Liver (tissue), 8 donors: ENCODE measurements at regions not wholly inside any gene's neighbourhood (a gene's known extent, or its start where the extent isn't known, plus 50 kb on each side); places are given as distances from the start of the nearest gene placed in this dataset.

Source experiments
- DNase-seq: peaks from one replicate; pipeline ENCODE4 v3.0.0-alpha.2; 2017; ENCODE audit warnings: low spot score
- H3K27ac ChIP-seq, 2 donors: one replicate each; pipeline ENCODE4 v1.7.0; 2013; ENCODE audit warnings: inconsistent platforms in 2 of 2, low read length in 2 of 2, control low read depth in 1 of 2, low read depth in 1 of 2, mild to moderate bottlenecking in 1 of 2
- H3K27me3 ChIP-seq, 4 donors: one replicate each; pipeline versions ENCODE4 v1.6.1 to v1.7.0; 2013; ENCODE audit warnings: low read length in 3 of 4, inconsistent platforms in 1 of 4, mild to moderate bottlenecking in 1 of 4, moderate library complexity in 1 of 4; ENCODE audit not compliant: control insufficient read depth in 4 of 4, insufficient read depth in 4 of 4
- H3K36me3 ChIP-seq, 4 donors: one replicate each; pipeline versions ENCODE4 v1.6.1 to v1.7.0; 2013; ENCODE audit warnings: low read length in 3 of 4, mild to moderate bottlenecking in 3 of 4, low read depth in 1 of 4, moderate library complexity in 1 of 4; ENCODE audit not compliant: control insufficient read depth in 4 of 4, insufficient read depth in 3 of 4
- H3K4me1 ChIP-seq, 4 donors: one replicate each; pipeline versions ENCODE4 v1.6.1 to v1.7.0; 2013; ENCODE audit warnings: low read length in 3 of 4, mild to moderate bottlenecking in 3 of 4, moderate library complexity in 1 of 4; ENCODE audit not compliant: control insufficient read depth in 4 of 4, insufficient read depth in 4 of 4
- H3K4me3 ChIP-seq, 3 donors: one replicate each; pipeline versions ENCODE4 v1.6.1 to v1.7.0; 2013; ENCODE audit warnings: low read length in 3 of 3, control low read depth in 1 of 3, low read depth in 1 of 3, mild to moderate bottlenecking in 1 of 3
- H3K9ac ChIP-seq, 2 donors: one replicate each; pipeline ENCODE4 v1.7.0; 2013; ENCODE audit warnings: low read length in 2 of 2, mild to moderate bottlenecking in 2 of 2, moderate library complexity in 2 of 2, control low read depth in 1 of 2, low read depth in 1 of 2
- H3K9me3 ChIP-seq, 4 donors: one replicate each; pipeline versions ENCODE4 v1.6.1 to v1.7.0; 2013; ENCODE audit warnings: low read length in 3 of 4; ENCODE audit not compliant: control insufficient read depth in 4 of 4
- CTCF ChIP-seq: fragments of 150-350 bp; IDR thresholded peaks from 2 replicates; pipeline ENCODE4 v1.5.1; 2017; ENCODE audit warnings: improper control_type of control experiment, low read depth, low read length; ENCODE audit not compliant: missing input control
- EGR1 ChIP-seq, 2 donors: IDR thresholded peaks; 2 replicates each; pipeline ENCODE4 v1.6.1; 2016 to 2018; ENCODE audit warnings: antibody characterized with exemption in 2 of 2, low read depth in 2 of 2
- FOXA1 ChIP-seq: IDR thresholded peaks from 2 replicates; pipeline ENCODE4 v1.6.1; 2016; ENCODE audit warnings: antibody characterized with exemption
- FOXA2 ChIP-seq: IDR thresholded peaks from 2 replicates; pipeline ENCODE4 v1.6.1; 2016; ENCODE audit warnings: antibody characterized with exemption
- GABPA ChIP-seq, 2 donors: IDR thresholded peaks in 1 of 2; conservative IDR thresholded peaks in 1 of 2; 2 replicates each; pipeline ENCODE4 v1.6.1; 2016; ENCODE audit warnings: antibody characterized with exemption in 2 of 2, mild to moderate bottlenecking in 1 of 2, moderate library complexity in 1 of 2
- HNF4A ChIP-seq, 2 donors: conservative IDR thresholded peaks; 2 replicates each; pipeline ENCODE4 v1.6.1; 2016; ENCODE audit warnings: antibody characterized with exemption in 2 of 2, mild to moderate bottlenecking in 2 of 2
- HNF4G ChIP-seq: IDR thresholded peaks from 2 replicates; pipeline ENCODE4 v1.6.1; 2016; ENCODE audit warnings: antibody characterized with exemption
- JUND ChIP-seq, 2 donors: IDR thresholded peaks; 2 replicates each; pipeline ENCODE4 v1.6.1; 2016; ENCODE audit warnings: antibody characterized with exemption in 2 of 2
- MAX ChIP-seq: IDR thresholded peaks from 2 replicates; pipeline ENCODE4 v1.6.1; 2016; ENCODE audit warnings: antibody characterized with exemption
- NR2F2 ChIP-seq: IDR thresholded peaks from 2 replicates; pipeline ENCODE4 v1.6.1; 2016; ENCODE audit warnings: antibody characterized with exemption
- RAD21 ChIP-seq, 2 donors: IDR thresholded peaks; 2 replicates each; pipeline ENCODE4 v1.6.1; 2016; ENCODE audit warnings: antibody characterized with exemption in 2 of 2, mild to moderate bottlenecking in 2 of 2
- REST ChIP-seq: IDR thresholded peaks from 2 replicates; pipeline ENCODE4 v1.6.1; 2016; ENCODE audit warnings: antibody characterized with exemption, mild to moderate bottlenecking
- RXRA ChIP-seq, 2 donors: IDR thresholded peaks; 2 replicates each; pipeline ENCODE4 v1.6.1; 2017 to 2018; ENCODE audit warnings: antibody characterized with exemption in 2 of 2, mild to moderate bottlenecking in 1 of 2
- SP1 ChIP-seq: IDR thresholded peaks from 2 replicates; pipeline ENCODE4 v1.6.1; 2018; ENCODE audit warnings: antibody characterized with exemption, mild to moderate bottlenecking
- TAF1 ChIP-seq: conservative IDR thresholded peaks from 2 replicates; pipeline ENCODE4 v1.6.1; 2016; ENCODE audit warnings: antibody characterized with exemption, mild to moderate bottlenecking
- YY1 ChIP-seq: IDR thresholded peaks from 2 replicates; pipeline ENCODE4 v1.6.1; 2016; ENCODE audit warnings: antibody characterized with exemption, mild to moderate bottlenecking
- ZBTB33 ChIP-seq: IDR thresholded peaks from 2 replicates; pipeline ENCODE4 v1.6.1; 2016; ENCODE audit warnings: antibody characterized with exemption
- WGBS: extraction: QIAGEN DNeasy Blood & Tissue Kit; methylation state at CpG from one replicate; pipeline ENCODE4 v1.1.7; 2013; 5-methylcytosine and 5-hydroxymethylcytosine counted together
- donor health status: healthy.
- donor health status: healthy.
- donor health status: healthy.
- donor health status: healthy.
- donor health status: healthy.

- Histone ChIP-seq H3K4me1 (no peaks in the 10 kb centered on the region), H3K27ac (no peak overlapping the region), H3K27me3 (no peaks in the 10 kb centered on the region), H3K9me3 (peaks cover 4 to 19% (median 12%) of the 10 kb centered on the region in 4 donors), H3K4me3 (no peak overlapping the region), H3K36me3 (no peaks in the 10 kb centered on the region), H3K9ac (no peak overlapping the region)
- TF ChIP-seq HNF4A (conservative IDR thresholded peaks at IDR 0.05) (no peak), EGR1 (IDR thresholded peaks at IDR 0.05; ENCODE audit: low read depth in 2 of 2) (no peak), TAF1 (no peak), JUND (IDR thresholded peaks at IDR 0.05) (no peak), REST (no peak), NR2F2 (no peak), YY1 (no peak), HNF4G (no peak), SP1 (no peak), RAD21 (IDR thresholded peaks at IDR 0.05) (no peak), MAX (no peak), RXRA (IDR thresholded peaks at IDR 0.05) (no peak), GABPA (IDR thresholded peaks at IDR 0.05 in 1 of 2, conservative IDR thresholded peaks at IDR 0.05 in 1 of 2) (no peak)
- WGBS: 89% methylated on average over 15 of the region's 15 CpGs
- no peak for DNase-seq
Measured at GRCh38 chr22:48675141-48675829, 1152.4 kb downstream of the BRD1 start.

GRCh38 chr22:48673806-48674500, 1153.7 kb downstream of the BRD1 start:
- Histone ChIP-seq H3K36me3 (no peaks in the 10 kb centered on the region), H3K4me3 (no peak overlapping the region), H3K4me1 (no peaks in the 10 kb centered on the region), H3K9ac (no peak overlapping the region), H3K9me3 (peaks cover 4 to 19% (median 12%) of the 10 kb centered on the region in 4 donors), H3K27me3 (no peaks in the 10 kb centered on the region), H3K27ac (no peak overlapping the region)
- DNase-seq: no peak
- WGBS: 92% methylated on average over 24 of the region's 24 CpGs
- TF ChIP-seq SP1 (no peak), YY1 (no peak), EGR1 (IDR thresholded peaks at IDR 0.05; ENCODE audit: low read depth in 2 of 2) (no peak), CTCF (no peak), FOXA2 (no peak), FOXA1 (no peak), MAX (no peak), ZBTB33 (no peak), TAF1 (no peak), REST (no peak)
